Neural cell (in vitro differentiated cells): ENCODE measurements at regions not wholly inside any gene's neighbourhood (a gene's known extent, or its start where the extent isn't known, plus 50 kb on each side); places are given as distances from the start of the nearest gene placed in this dataset.

Experiments used
- H2AFZ ChIP-seq: fragments of 200-600, 300-800 bp; sonication (generic), shearing (Covaris generic); 2 replicates; pipeline ENCODE4 v1.6.0; 2014; ENCODE audit warnings: low read depth, mild to moderate bottlenecking, antibody characterized with exemption, low read length, moderate library complexity
- H3F3A ChIP-seq: fragments of 200-600 bp; shearing (Covaris generic); 2 replicates; pipeline ENCODE4 v1.6.1; 2016; ENCODE audit warnings: mild to moderate bottlenecking, moderate library complexity, mixed read lengths, antibody characterized with exemption, low read length; ENCODE audit not compliant: insufficient read depth, poor library complexity, severe bottlenecking
- H3K27ac ChIP-seq: fragments of 200-600, 300-800 bp; sonication (generic), shearing (Covaris generic); 2 replicates; pipeline ENCODE4 v1.5.1; 2014; ENCODE audit warnings: mild to moderate bottlenecking, low read length, moderate library complexity
- H3K27me3 ChIP-seq: fragments of 300-800, 200-600 bp; sonication (generic), shearing (Covaris generic); 2 replicates; pipeline ENCODE4 v1.6.0; 2014; ENCODE audit warnings: mild to moderate bottlenecking, low read depth, low read length, moderate library complexity; ENCODE audit not compliant: insufficient read depth
- H3K36me3 ChIP-seq: fragments of 300-800, 200-600 bp; sonication (generic), shearing (Covaris generic); 2 replicates; pipeline ENCODE4 v1.5.1; 2014; ENCODE audit warnings: mild to moderate bottlenecking, antibody characterized with exemption, low read length, moderate library complexity; ENCODE audit not compliant: insufficient read depth
- H3K4me2 ChIP-seq: fragments of 300-800, 200-600 bp; sonication (generic), shearing (Covaris generic); 2 replicates; pipeline ENCODE4 v1.6.0; 2014; ENCODE audit warnings: mild to moderate bottlenecking, low read length
- H3K4me3 ChIP-seq: fragments of 300-800, 200-600 bp; sonication (generic), shearing (Covaris generic); 2 replicates; pipeline ENCODE4 v1.5.1; 2014; ENCODE audit warnings: mild to moderate bottlenecking, low read length, moderate library complexity
- H3K79me2 ChIP-seq: fragments of 200-600 bp; shearing (Covaris generic); replicated peaks from 2 replicates; pipeline ENCODE4 v1.6.0; 2014; ENCODE audit warnings: mild to moderate bottlenecking, low read length, moderate library complexity; ENCODE audit not compliant: insufficient read depth
- H3K9ac ChIP-seq: fragments of 300-800, 200-600 bp; sonication (generic), shearing (Covaris generic); 2 replicates; pipeline ENCODE4 v1.6.1; 2016; ENCODE audit warnings: mild to moderate bottlenecking, low read length, mixed read lengths
- H3K9me2 ChIP-seq: fragments of 200-600 bp; shearing (Covaris generic); 2 replicates; pipeline ENCODE4 v1.6.1; 2016; ENCODE audit warnings: mild to moderate bottlenecking, low read length, mixed read lengths; ENCODE audit not compliant: insufficient read depth
- H3K9me3 ChIP-seq: fragments of 200-600, 300-800 bp; sonication (generic), shearing (Covaris generic); 2 replicates; pipeline ENCODE4 v1.6.1; 2016; ENCODE audit warnings: mild to moderate bottlenecking, mixed run types, low read length, moderate library complexity, mixed read lengths
- H4K20me1 ChIP-seq: fragments of 200-600 bp; shearing (Covaris generic); 2 replicates; pipeline ENCODE4 v1.6.1; 2016; ENCODE audit warnings: mild to moderate bottlenecking, mixed run types; ENCODE audit not compliant: insufficient read depth
- EP300 ChIP-seq: fragments of 450-650 bp; conservative IDR thresholded peaks from 2 replicates; pipeline ENCODE4 v1.6.1; 2014; ENCODE audit warnings: antibody characterized with exemption, mild to moderate bottlenecking, moderate library complexity; ENCODE audit not compliant: poor library complexity, severe bottlenecking
- EZH2 ChIP-seq: fragments of 200-600, 300-800 bp; shearing (Covaris generic), sonication (generic); IDR thresholded peaks from 2 replicates; pipeline ENCODE4 v1.6.1; 2014; ENCODE audit warnings: antibody characterized with exemption, low read length, borderline replicate concordance, mild to moderate bottlenecking; ENCODE audit not compliant: insufficient read depth, poor library complexity, severe bottlenecking
- MXI1 ChIP-seq: fragments of 450-650 bp; conservative IDR thresholded peaks from 2 replicates; pipeline ENCODE4 v1.6.1; 2014; ENCODE audit warnings: antibody characterized with exemption, mild to moderate bottlenecking; ENCODE audit not compliant: poor library complexity, severe bottlenecking
- POLR2AphosphoS5 ChIP-seq: IDR thresholded peaks from 2 replicates; pipeline ENCODE4 v1.6.1; 2012
- RAD21 ChIP-seq: fragments of 450-650 bp; conservative IDR thresholded peaks from 2 replicates; pipeline ENCODE4 v1.6.1; 2014; ENCODE audit warnings: antibody characterized with exemption, mild to moderate bottlenecking, moderate library complexity
- REST ChIP-seq: IDR thresholded peaks from 2 replicates; pipeline ENCODE4 v1.6.1; 2012; ENCODE audit warnings: borderline replicate concordance
- SMC3 ChIP-seq: fragments of 450-650 bp; conservative IDR thresholded peaks from 2 replicates; pipeline ENCODE4 v1.6.1; 2014; ENCODE audit warnings: antibody characterized with exemption, mild to moderate bottlenecking, moderate library complexity; ENCODE audit not compliant: poor library complexity
- TAF1 ChIP-seq: IDR thresholded peaks from 2 replicates; pipeline ENCODE4 v1.6.1; 2012; ENCODE audit warnings: low read depth
- TF ChIP-seq, protein P1 (sequence below): fragments of 450-650 bp; IDR thresholded peaks from 2 replicates; pipeline ENCODE4 v1.5.1; 2014; ENCODE audit warnings: antibody characterized with exemption, mild to moderate bottlenecking, moderate library complexity; ENCODE audit not compliant: poor library complexity, severe bottlenecking

- peak overlapping the region; percentile 5 for H3K27ac ChIP-seq
These were observed 97.4 kb upstream of the PRDM11 start for GRCh38 chr11:45048870-45049691.

DNA sequence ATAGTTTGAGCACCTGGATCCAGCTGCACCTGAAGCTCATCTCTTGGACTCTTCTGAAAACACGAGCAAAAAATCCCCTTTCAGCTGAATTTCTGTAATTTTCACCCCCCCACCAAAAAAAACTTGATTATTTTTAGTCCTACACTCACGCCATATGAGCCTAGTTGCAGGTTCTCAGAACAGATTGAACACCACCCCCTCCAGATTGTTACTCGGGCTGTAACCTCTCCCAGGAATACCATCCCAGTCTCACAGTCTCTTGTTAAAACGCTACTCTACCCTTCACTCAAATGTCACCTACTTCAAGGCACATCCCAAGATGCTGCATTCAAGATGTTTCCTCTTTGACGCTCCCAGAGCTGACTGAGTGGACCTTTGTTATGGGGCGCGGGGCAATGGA, 96.3 kb upstream of the PRDM11 start:
- no peak overlapping the region for H3K27ac ChIP-seq
- H3K9ac ChIP-seq = no peak overlapping the region
- H3K27me3 ChIP-seq = no peaks in the 10 kb centered on the region
- no peak overlapping the region for H3K4me3 ChIP-seq
- no peaks in the 10 kb centered on the region for H4K20me1 ChIP-seq
- H3K4me2 ChIP-seq = no peak overlapping the region
- no peaks in the 10 kb centered on the region for H3K36me3 ChIP-seq
- no peaks in the 10 kb centered on the region for H3K9me3 ChIP-seq
- no peak overlapping the region for H2AFZ ChIP-seq
- no peaks in the 10 kb centered on the region for H3F3A ChIP-seq
- H3K79me2 ChIP-seq = no peaks in the 10 kb centered on the region
- H3K9me2 ChIP-seq = no peaks in the 10 kb centered on the region
- TF ChIP-seq POLR2AphosphoS5 (no peak), SMC3 (no peak), EP300 (no peak), EZH2 (no peak), RAD21 (no peak), TAF1 (no peak), MXI1 (no peak)
- TF ChIP-seq, protein P1, sequence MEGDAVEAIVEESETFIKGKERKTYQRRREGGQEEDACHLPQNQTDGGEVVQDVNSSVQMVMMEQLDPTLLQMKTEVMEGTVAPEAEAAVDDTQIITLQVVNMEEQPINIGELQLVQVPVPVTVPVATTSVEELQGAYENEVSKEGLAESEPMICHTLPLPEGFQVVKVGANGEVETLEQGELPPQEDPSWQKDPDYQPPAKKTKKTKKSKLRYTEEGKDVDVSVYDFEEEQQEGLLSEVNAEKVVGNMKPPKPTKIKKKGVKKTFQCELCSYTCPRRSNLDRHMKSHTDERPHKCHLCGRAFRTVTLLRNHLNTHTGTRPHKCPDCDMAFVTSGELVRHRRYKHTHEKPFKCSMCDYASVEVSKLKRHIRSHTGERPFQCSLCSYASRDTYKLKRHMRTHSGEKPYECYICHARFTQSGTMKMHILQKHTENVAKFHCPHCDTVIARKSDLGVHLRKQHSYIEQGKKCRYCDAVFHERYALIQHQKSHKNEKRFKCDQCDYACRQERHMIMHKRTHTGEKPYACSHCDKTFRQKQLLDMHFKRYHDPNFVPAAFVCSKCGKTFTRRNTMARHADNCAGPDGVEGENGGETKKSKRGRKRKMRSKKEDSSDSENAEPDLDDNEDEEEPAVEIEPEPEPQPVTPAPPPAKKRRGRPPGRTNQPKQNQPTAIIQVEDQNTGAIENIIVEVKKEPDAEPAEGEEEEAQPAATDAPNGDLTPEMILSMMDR = no peak

More at GRCh38 chr11:45048870-45049691, 97.4 kb upstream of the PRDM11 start:
- Histone ChIP-seq H3K79me2 (no peaks in the 10 kb centered on the region), H3K9me2 (no peaks in the 10 kb centered on the region), H3K9ac (no peak overlapping the region), H3K9me3 (no peaks in the 10 kb centered on the region), H3K27me3 (no peaks in the 10 kb centered on the region), H3F3A (no peaks in the 10 kb centered on the region), H2AFZ (no peak overlapping the region), H3K36me3 (no peaks in the 10 kb centered on the region), H3K4me3 (no peak overlapping the region), H4K20me1 (no peaks in the 10 kb centered on the region), H3K4me2 (no peak overlapping the region)
- TF ChIP-seq REST (no peak), RAD21 (no peak), MXI1 (no peak), TAF1 (no peak), POLR2AphosphoS5 (no peak)
- TF ChIP-seq, protein P1 = no peak
